ENCODE measurements at regions not wholly inside any gene's neighbourhood (a gene's known extent, or its start where the extent isn't known, plus 50 kb on each side); places are given as distances from the start of the nearest gene placed in this dataset.

- TF ChIP-seq CTCF (conservative IDR thresholded peaks at IDR 0.05) = no peak
- TF ChIP-seq EZH2 (IDR thresholded peaks at IDR 0.05; ENCODE audit: low read depth) = no peak
These were observed 113.5 kb downstream of the NPIPB5 start for GRCh38 chr16:22624038-22624799.
